ENCODE measurements at regions not wholly inside any gene's neighbourhood (a gene's known extent, or its start where the extent isn't known, plus 50 kb on each side); places are given as distances from the start of the nearest gene placed in this dataset.

DNA sequence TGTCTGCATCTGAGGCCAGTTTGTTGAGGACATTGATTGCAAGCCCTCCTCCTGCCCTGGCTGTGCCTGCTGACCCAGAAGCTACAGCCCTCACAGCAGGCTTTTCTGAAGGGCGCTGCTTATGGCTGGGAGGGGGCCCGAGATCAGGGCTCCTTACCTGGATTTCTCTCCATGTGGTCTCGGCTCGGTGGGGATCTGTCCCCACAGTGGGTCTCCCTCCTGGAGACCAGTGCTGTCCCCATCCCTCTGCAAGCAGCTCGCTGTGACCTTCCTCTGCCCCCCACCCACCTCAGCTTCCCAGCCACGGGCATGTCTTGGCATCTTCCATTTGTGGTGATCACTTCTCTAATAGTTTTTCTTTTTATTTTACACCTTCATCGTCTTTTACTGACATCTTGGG lies 357.9 kb downstream of the IRX2 start (continued):
- TF ChIP-seq, protein P1, sequence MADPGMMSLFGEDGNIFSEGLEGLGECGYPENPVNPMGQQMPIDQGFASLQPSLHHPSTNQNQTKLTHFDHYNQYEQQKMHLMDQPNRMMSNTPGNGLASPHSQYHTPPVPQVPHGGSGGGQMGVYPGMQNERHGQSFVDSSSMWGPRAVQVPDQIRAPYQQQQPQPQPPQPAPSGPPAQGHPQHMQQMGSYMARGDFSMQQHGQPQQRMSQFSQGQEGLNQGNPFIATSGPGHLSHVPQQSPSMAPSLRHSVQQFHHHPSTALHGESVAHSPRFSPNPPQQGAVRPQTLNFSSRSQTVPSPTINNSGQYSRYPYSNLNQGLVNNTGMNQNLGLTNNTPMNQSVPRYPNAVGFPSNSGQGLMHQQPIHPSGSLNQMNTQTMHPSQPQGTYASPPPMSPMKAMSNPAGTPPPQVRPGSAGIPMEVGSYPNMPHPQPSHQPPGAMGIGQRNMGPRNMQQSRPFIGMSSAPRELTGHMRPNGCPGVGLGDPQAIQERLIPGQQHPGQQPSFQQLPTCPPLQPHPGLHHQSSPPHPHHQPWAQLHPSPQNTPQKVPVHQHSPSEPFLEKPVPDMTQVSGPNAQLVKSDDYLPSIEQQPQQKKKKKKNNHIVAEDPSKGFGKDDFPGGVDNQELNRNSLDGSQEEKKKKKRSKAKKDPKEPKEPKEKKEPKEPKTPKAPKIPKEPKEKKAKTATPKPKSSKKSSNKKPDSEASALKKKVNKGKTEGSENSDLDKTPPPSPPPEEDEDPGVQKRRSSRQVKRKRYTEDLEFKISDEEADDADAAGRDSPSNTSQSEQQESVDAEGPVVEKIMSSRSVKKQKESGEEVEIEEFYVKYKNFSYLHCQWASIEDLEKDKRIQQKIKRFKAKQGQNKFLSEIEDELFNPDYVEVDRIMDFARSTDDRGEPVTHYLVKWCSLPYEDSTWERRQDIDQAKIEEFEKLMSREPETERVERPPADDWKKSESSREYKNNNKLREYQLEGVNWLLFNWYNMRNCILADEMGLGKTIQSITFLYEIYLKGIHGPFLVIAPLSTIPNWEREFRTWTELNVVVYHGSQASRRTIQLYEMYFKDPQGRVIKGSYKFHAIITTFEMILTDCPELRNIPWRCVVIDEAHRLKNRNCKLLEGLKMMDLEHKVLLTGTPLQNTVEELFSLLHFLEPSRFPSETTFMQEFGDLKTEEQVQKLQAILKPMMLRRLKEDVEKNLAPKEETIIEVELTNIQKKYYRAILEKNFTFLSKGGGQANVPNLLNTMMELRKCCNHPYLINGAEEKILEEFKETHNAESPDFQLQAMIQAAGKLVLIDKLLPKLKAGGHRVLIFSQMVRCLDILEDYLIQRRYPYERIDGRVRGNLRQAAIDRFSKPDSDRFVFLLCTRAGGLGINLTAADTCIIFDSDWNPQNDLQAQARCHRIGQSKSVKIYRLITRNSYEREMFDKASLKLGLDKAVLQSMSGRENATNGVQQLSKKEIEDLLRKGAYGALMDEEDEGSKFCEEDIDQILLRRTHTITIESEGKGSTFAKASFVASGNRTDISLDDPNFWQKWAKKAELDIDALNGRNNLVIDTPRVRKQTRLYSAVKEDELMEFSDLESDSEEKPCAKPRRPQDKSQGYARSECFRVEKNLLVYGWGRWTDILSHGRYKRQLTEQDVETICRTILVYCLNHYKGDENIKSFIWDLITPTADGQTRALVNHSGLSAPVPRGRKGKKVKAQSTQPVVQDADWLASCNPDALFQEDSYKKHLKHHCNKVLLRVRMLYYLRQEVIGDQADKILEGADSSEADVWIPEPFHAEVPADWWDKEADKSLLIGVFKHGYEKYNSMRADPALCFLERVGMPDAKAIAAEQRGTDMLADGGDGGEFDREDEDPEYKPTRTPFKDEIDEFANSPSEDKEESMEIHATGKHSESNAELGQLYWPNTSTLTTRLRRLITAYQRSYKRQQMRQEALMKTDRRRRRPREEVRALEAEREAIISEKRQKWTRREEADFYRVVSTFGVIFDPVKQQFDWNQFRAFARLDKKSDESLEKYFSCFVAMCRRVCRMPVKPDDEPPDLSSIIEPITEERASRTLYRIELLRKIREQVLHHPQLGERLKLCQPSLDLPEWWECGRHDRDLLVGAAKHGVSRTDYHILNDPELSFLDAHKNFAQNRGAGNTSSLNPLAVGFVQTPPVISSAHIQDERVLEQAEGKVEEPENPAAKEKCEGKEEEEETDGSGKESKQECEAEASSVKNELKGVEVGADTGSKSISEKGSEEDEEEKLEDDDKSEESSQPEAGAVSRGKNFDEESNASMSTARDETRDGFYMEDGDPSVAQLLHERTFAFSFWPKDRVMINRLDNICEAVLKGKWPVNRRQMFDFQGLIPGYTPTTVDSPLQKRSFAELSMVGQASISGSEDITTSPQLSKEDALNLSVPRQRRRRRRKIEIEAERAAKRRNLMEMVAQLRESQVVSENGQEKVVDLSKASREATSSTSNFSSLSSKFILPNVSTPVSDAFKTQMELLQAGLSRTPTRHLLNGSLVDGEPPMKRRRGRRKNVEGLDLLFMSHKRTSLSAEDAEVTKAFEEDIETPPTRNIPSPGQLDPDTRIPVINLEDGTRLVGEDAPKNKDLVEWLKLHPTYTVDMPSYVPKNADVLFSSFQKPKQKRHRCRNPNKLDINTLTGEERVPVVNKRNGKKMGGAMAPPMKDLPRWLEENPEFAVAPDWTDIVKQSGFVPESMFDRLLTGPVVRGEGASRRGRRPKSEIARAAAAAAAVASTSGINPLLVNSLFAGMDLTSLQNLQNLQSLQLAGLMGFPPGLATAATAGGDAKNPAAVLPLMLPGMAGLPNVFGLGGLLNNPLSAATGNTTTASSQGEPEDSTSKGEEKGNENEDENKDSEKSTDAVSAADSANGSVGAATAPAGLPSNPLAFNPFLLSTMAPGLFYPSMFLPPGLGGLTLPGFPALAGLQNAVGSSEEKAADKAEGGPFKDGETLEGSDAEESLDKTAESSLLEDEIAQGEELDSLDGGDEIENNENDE (IDR thresholded peaks at IDR 0.05; ENCODE audit: insufficient replicate concordance, low read length), result no peak
- TF ChIP-seq, protein P2, sequence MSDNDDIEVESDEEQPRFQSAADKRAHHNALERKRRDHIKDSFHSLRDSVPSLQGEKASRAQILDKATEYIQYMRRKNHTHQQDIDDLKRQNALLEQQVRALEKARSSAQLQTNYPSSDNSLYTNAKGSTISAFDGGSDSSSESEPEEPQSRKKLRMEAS (IDR thresholded peaks at IDR 0.05), result no peak
- no peak for TF ChIP-seq GTF2F1 (IDR thresholded peaks at IDR 0.05; ENCODE audit: borderline replicate concordance, low read depth, low read length)

Measured in H1 (cell line).